Mesendoderm (in vitro differentiated cells): ENCODE measurements at regions not wholly inside any gene's neighbourhood (a gene's known extent, or its start where the extent isn't known, plus 50 kb on each side); places are given as distances from the start of the nearest gene placed in this dataset.
A peak's percentile ranks its signal among the peaks of the same experiment; 100 is the strongest.
"Not testable (repeated sequence)": the region's sequence is repeated elsewhere in the genome, so short reads cannot be mapped to it uniquely, and the experiment has no call there.

Experiments
- DNase-seq: peaks from one replicate; pipeline ENCODE4 v3.0.0; 2013
- H2AK5ac ChIP-seq: 2 replicates; pipeline ENCODE4 v1.6.1; 2013; ENCODE audit warnings: low read length, inconsistent platforms
- H2BK120ac ChIP-seq: 2 replicates; pipeline ENCODE4 v1.6.1; 2013; ENCODE audit warnings: low read depth, mild to moderate bottlenecking, low read length, moderate library complexity, mixed read lengths
- H2BK15ac ChIP-seq: replicated peaks from 2 replicates; pipeline ENCODE4 v1.6.1; 2013; ENCODE audit warnings: low read depth, mild to moderate bottlenecking, moderate library complexity
- H2BK5ac ChIP-seq: 2 replicates; pipeline ENCODE4 v1.6.1; 2013; ENCODE audit warnings: low read length, inconsistent platforms
- H3K18ac ChIP-seq: 2 replicates; pipeline ENCODE4 v1.6.1; 2013; ENCODE audit warnings: mild to moderate bottlenecking, low read length, mixed read lengths
- H3K23ac ChIP-seq: one replicate; pipeline ENCODE4 v1.6.1; 2013; ENCODE audit warnings: low read length
- H3K27ac ChIP-seq: 2 replicates; pipeline ENCODE4 v1.5.1; 2013; ENCODE audit warnings: low read depth, mild to moderate bottlenecking, inconsistent platforms, low read length, moderate library complexity
- H3K27me3 ChIP-seq: 2 replicates; pipeline ENCODE4 v1.6.1; 2013; ENCODE audit warnings: low read length, control low read depth, mild to moderate bottlenecking, inconsistent platforms; ENCODE audit not compliant: insufficient read depth, poor library complexity
- H3K36me3 ChIP-seq: 2 replicates; pipeline ENCODE4 v1.6.1; 2013; ENCODE audit warnings: low read length, inconsistent platforms; ENCODE audit not compliant: control insufficient read depth, insufficient read depth
- H3K4ac ChIP-seq: one replicate; pipeline ENCODE4 v1.6.1; 2013; ENCODE audit warnings: low read depth, mild to moderate bottlenecking, low read length, moderate library complexity
- H3K4me1 ChIP-seq: 2 replicates; pipeline ENCODE4 v1.6.1; 2013; ENCODE audit warnings: low read depth, low read length, inconsistent platforms; ENCODE audit not compliant: control insufficient read depth
- H3K4me2 ChIP-seq: 2 replicates; pipeline ENCODE4 v1.6.1; 2013; ENCODE audit warnings: low read length
- H3K4me3 ChIP-seq: 2 replicates; pipeline ENCODE4 v1.5.1; 2013; ENCODE audit warnings: mild to moderate bottlenecking, low read length
- H3K56ac ChIP-seq: one replicate; pipeline ENCODE4 v1.6.1; 2013; ENCODE audit warnings: low read length
- H3K79me1 ChIP-seq: 2 replicates; pipeline ENCODE4 v1.6.1; 2013; ENCODE audit warnings: low read length, inconsistent platforms
- H3K79me2 ChIP-seq: 2 replicates; pipeline ENCODE4 v1.6.1; 2013; ENCODE audit warnings: mild to moderate bottlenecking, low read length; ENCODE audit not compliant: control insufficient read depth, insufficient read depth
- H3K9ac ChIP-seq: 2 replicates; pipeline ENCODE4 v1.6.1; 2013; ENCODE audit warnings: low read length, inconsistent platforms
- H4K5ac ChIP-seq: one replicate; pipeline ENCODE4 v1.6.1; 2013; ENCODE audit warnings: low read length
- H4K8ac ChIP-seq: one replicate; pipeline ENCODE4 v1.6.1; 2013; ENCODE audit warnings: low read depth, mild to moderate bottlenecking, control low read depth, low read length, moderate library complexity
- WGBS: extraction: QIAGEN DNeasy Blood & Tissue Kit; methylation state at CpG from one replicate; pipeline ENCODE4 v1.1.7; 2013; ENCODE audit warnings: low lambda C conversion rate, missing lambda C conversion rate; ENCODE audit not compliant: insufficient coverage; ENCODE audit errors: extremely low coverage; 5-methylcytosine and 5-hydroxymethylcytosine counted together

DNA sequence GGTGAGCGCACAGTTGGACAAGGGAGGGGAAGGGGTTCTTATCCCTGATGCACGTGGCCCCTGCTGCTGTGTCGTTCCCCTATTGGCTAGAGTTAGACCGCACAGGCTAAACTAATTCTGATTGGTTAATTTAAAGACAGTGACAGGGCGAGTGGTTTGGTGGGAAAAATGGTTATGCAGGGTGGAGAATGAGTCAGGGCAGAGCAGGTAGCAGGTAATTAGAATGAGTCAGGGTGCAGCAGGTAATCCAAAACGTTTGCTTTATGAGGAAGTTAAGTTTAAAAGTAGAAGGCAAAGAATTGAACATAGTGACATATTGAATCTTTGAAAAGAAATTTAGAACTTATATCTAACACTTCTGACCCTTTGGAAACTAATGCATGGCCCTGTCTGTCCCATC lies 240.5 kb downstream of the NUAK1 start:
- H3K56ac ChIP-seq, H3K27ac ChIP-seq, H2BK5ac ChIP-seq, H2BK15ac ChIP-seq, DNase-seq, H3K18ac ChIP-seq, H3K23ac ChIP-seq, H4K8ac ChIP-seq, H3K4me1 ChIP-seq, H2AK5ac ChIP-seq, H3K4me3 ChIP-seq, H3K4me2 ChIP-seq, H3K27me3 ChIP-seq, H3K9ac ChIP-seq, H3K4ac ChIP-seq, H4K5ac ChIP-seq, H3K36me3 ChIP-seq, H3K79me2 ChIP-seq, H3K79me1 ChIP-seq, H2BK120ac ChIP-seq: not testable (repeated sequence)
- WGBS, result no CpG with 5 or more reads among the region's 6 CpGs

DNA sequence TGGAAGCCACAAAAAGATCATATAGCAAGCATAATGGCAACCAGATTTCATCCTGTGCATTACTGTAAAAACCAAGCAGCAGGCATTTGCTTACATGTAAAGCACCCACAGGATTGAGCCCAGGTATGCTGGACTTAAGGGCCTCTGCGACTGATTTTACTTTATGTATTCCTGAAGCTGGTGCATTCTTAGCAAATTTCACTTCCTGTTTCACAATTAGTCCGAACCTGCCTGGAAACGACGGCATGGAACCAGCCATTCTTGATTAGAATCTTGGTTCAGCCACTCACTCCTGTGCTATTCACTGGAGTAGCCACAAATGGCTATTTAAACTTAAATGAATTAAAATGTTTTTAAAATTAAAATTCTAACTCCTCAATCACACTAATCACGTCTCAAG lies 239.2 kb downstream of the NUAK1 start:
- Histone ChIP-seq H3K23ac (no peak overlapping the region), H3K36me3 (no peaks in the 10 kb centered on the region), H3K79me1 (no peaks in the 10 kb centered on the region), H4K8ac (no peak overlapping the region), H3K27ac (no peak overlapping the region), H3K9ac (no peak overlapping the region), H3K4me1 (peaks cover 5% of the 10 kb centered on the region), H3K4ac (no peak overlapping the region), H2BK15ac (no peak overlapping the region), H3K79me2 (no peaks in the 10 kb centered on the region), H2BK120ac (no peak overlapping the region), H3K27me3 (no peaks in the 10 kb centered on the region), H3K56ac (no peak overlapping the region), H3K4me3 (no peak overlapping the region), H3K18ac (no peak overlapping the region), H4K5ac (no peak overlapping the region), H2BK5ac (no peak overlapping the region), H2AK5ac (no peak overlapping the region), H3K4me2 (no peak overlapping the region)
- no CpG with 5 or more reads among the region's 5 CpGs for WGBS
- no peak for DNase-seq

DNA sequence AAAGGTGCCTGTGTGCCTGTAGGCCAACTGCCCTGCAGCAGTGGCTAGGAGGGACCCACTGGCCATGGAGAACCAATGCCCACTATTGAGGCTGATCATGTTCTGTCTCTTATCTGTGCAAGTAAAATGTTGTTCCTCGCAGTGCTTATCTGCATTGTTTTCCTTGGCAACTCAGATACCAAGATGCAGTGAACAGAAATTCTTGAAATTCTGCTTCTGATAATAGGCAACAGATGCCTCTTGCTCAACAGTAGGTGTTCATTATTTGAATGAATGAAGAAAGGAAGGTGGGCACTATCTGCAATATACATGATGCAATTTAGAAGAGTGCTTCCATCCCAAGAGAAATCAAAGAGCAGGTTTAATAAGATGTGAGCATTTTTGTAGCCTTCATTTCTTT lies 232.2 kb downstream of the NUAK1 start:
- H3K18ac ChIP-seq, result no peak overlapping the region
- no peak overlapping the region for H2AK5ac ChIP-seq
- no peak overlapping the region for H3K9ac ChIP-seq
- no peak overlapping the region for H2BK120ac ChIP-seq
- peak; percentile 72 for DNase-seq
- H3K23ac ChIP-seq, result no peak overlapping the region
- H3K79me1 ChIP-seq, result no peaks in the 10 kb centered on the region
- no CpG with 5 or more reads among the region's 1 CpG for WGBS
- no peaks in the 10 kb centered on the region for H3K36me3 ChIP-seq
- H3K4ac ChIP-seq, result no peak overlapping the region
- H4K5ac ChIP-seq, result no peak overlapping the region
- no peak overlapping the region for H3K56ac ChIP-seq
- no peak overlapping the region for H2BK5ac ChIP-seq
- no peaks in the 10 kb centered on the region for H3K79me2 ChIP-seq
- no peak overlapping the region for H3K4me3 ChIP-seq
- no peaks in the 10 kb centered on the region for H3K4me1 ChIP-seq
- no peak overlapping the region for H4K8ac ChIP-seq
- no peak overlapping the region for H2BK15ac ChIP-seq
- H3K27ac ChIP-seq, result no peak overlapping the region
- H3K27me3 ChIP-seq, result no peaks in the 10 kb centered on the region
- no peak overlapping the region for H3K4me2 ChIP-seq

DNA sequence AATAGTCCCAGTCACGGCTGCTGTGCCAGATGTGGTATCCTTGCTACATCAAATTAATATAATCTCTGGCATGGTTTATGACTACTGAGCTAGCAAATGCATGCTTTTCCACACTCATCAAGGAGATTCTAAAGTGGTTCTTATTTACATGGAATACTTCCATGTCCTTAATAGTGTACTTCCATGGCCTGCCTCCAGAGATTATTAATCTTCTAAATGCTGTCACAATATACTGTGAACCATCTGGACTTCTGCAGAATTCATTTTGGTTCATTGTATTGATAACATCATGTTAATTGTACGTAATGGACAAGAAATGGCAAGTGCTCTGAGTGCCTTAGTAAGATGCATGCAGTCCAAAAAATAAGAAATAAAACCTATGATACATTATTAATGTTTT lies 230.8 kb downstream of the NUAK1 start:
- Histone ChIP-seq H3K36me3 (no peaks in the 10 kb centered on the region), H3K79me1 (no peaks in the 10 kb centered on the region), H3K4ac (no peak overlapping the region), H3K9ac (no peak overlapping the region), H3K4me2 (no peak overlapping the region), H3K4me1 (no peaks in the 10 kb centered on the region), H2BK5ac (no peak overlapping the region), H2BK120ac (no peak overlapping the region), H3K27ac (no peak overlapping the region), H3K4me3 (no peak overlapping the region), H3K56ac (no peak overlapping the region), H2AK5ac (no peak overlapping the region), H3K79me2 (no peaks in the 10 kb centered on the region), H3K18ac (no peak overlapping the region), H3K23ac (no peak overlapping the region), H4K8ac (no peak overlapping the region), H2BK15ac (no peak overlapping the region), H3K27me3 (no peaks in the 10 kb centered on the region), H4K5ac (no peak overlapping the region)
- WGBS, result no CpG with 5 or more reads among the region's 2 CpGs
- DNase-seq, result no peak

DNA sequence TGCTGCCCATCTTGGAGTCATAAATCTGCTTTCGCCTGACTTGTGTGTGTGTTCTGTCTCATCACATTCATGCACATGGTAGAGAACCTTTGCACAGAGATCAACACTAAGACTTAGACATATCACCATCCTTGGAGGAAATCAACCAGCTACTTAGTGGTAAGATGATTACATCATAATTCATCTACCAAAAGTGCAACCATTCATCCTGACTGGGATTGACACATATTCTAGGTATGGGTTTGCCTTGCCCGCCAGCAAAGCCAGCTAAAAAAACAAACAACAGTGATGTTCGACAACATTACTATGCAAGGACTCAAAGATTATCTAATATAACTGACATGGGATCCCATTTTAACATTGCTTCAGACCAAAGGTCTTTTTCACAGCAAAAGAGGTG lies 228.7 kb downstream of the NUAK1 start:
- Histone ChIP-seq H3K18ac (no peak overlapping the region), H4K5ac (no peak overlapping the region), H2BK120ac (no peak overlapping the region), H2BK5ac (no peak overlapping the region), H3K27me3 (no peaks in the 10 kb centered on the region), H4K8ac (no peak overlapping the region), H3K4me2 (no peak overlapping the region), H3K27ac (no peak overlapping the region), H3K79me2 (no peaks in the 10 kb centered on the region), H3K23ac (no peak overlapping the region), H3K4ac (no peak overlapping the region), H3K4me3 (no peak overlapping the region), H3K56ac (no peak overlapping the region), H3K79me1 (no peaks in the 10 kb centered on the region), H3K36me3 (no peaks in the 10 kb centered on the region), H3K4me1 (no peaks in the 10 kb centered on the region), H3K9ac (no peak overlapping the region), H2BK15ac (no peak overlapping the region), H2AK5ac (no peak overlapping the region)
- no CpG with 5 or more reads among the region's 3 CpGs for WGBS
- no peak for DNase-seq

DNA sequence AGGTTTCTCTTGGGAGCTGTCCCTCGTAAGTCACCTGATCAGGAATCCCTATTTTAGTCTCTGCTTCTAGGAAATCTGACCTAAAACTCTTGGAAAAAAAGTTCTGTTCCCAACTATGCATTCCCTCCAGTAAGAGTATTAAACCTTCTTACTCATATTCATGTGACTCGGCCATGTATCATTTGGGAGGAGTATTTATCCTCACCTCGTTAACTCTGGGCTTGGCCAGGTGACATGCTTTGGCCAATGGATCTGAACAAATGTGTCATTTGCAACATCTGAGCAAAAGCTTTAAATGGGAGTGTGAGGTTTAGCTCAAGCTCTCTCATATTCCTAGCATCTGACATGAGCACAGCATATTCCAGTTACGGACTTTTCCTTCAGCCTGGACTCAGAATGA lies 226.8 kb downstream of the NUAK1 start:
- no peak overlapping the region for H3K4me2 ChIP-seq
- no peaks in the 10 kb centered on the region for H3K79me1 ChIP-seq
- no peak overlapping the region for H3K4me3 ChIP-seq
- H4K5ac ChIP-seq, result no peak overlapping the region
- no peak overlapping the region for H4K8ac ChIP-seq
- H3K27ac ChIP-seq, result no peak overlapping the region
- H3K18ac ChIP-seq, result no peak overlapping the region
- H3K9ac ChIP-seq, result no peak overlapping the region
- H2BK120ac ChIP-seq, result no peak overlapping the region
- no peaks in the 10 kb centered on the region for H3K79me2 ChIP-seq
- WGBS, result no CpG with 5 or more reads among the region's 4 CpGs
- no peak overlapping the region for H3K56ac ChIP-seq
- no peak overlapping the region for H3K4ac ChIP-seq
- no peaks in the 10 kb centered on the region for H3K27me3 ChIP-seq
- no peak overlapping the region for H3K23ac ChIP-seq
- no peaks in the 10 kb centered on the region for H3K36me3 ChIP-seq
- no peak overlapping the region for H2BK15ac ChIP-seq
- H3K4me1 ChIP-seq, result no peaks in the 10 kb centered on the region
- no peak overlapping the region for H2BK5ac ChIP-seq
- DNase-seq, result no peak
- no peak overlapping the region for H2AK5ac ChIP-seq
